ENCODE measurements at regions not wholly inside any gene's neighbourhood (a gene's known extent, or its start where the extent isn't known, plus 50 kb on each side); places are given as distances from the start of the nearest gene placed in this dataset.

GRCh38 chr5:71939452-71940230 lies 167.6 kb upstream of the MAP1B start:
- TF ChIP-seq CTCF (IDR thresholded peaks at IDR 0.05; ENCODE audit: low read length): no peak
- TF ChIP-seq EZH2 (IDR thresholded peaks at IDR 0.05; ENCODE audit: borderline replicate concordance, low read length): no peak

Measured in OCI-LY1 (cell line).